ENCODE measurements at regions not wholly inside any gene's neighbourhood (a gene's known extent, or its start where the extent isn't known, plus 50 kb on each side); places are given as distances from the start of the nearest gene placed in this dataset.

DNA sequence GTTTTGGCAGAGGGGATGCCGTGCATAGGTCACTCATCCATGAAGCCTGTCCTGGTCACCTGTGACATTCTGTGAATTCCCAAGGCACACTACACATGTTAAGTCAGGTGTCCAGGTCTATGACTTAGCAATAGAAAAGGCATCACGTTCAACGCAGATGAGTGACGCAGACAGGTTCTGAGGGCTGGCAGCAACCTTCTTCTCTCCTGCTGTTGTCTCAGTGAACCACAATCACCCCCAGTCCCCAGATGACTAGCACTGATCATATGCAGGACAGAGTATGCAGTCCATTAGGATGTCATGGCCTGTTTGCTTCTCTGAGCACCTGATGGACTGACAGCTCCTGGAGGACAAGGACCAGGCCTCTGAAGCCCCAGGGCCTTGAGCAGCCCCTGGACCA, 157.8 kb upstream of the KAZN start:
- TF ChIP-seq CTCF (IDR thresholded peaks at IDR 0.05; ENCODE audit: extremely low read depth, missing control alignments), result no peak
- no peak for DNase-seq (ENCODE audit: low spot score)

- no peak for DNase-seq (ENCODE audit: low spot score)
- TF ChIP-seq CTCF (IDR thresholded peaks at IDR 0.05; ENCODE audit: extremely low read depth, missing control alignments), result no peak
Measured at GRCh38 chr1:14441302-14441741, 157.2 kb upstream of the KAZN start.

DNA sequence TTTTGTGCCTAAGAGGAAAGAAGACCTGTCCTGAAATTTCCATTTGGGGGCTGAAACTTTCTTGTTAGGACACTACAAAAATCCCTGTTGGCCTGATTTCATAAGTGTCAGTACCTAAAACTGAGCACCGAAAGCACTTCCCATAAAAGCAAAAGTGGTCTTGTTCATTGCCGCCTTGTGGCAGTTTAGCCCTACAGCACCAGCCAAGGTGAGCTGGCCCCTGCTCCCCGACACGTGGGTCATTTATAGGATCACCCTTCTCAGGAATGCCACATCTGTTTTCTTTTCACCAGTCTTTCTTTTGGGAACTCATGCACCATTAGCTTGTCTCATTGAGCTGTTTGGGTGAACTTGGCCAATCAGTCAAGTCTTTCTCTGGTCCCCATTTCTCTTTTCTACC, 155.8 kb upstream of the KAZN start:
- TF ChIP-seq CTCF (IDR thresholded peaks at IDR 0.05; ENCODE audit: extremely low read depth, missing control alignments), result no peak
- DNase-seq (ENCODE audit: low spot score), result no peak

DNA sequence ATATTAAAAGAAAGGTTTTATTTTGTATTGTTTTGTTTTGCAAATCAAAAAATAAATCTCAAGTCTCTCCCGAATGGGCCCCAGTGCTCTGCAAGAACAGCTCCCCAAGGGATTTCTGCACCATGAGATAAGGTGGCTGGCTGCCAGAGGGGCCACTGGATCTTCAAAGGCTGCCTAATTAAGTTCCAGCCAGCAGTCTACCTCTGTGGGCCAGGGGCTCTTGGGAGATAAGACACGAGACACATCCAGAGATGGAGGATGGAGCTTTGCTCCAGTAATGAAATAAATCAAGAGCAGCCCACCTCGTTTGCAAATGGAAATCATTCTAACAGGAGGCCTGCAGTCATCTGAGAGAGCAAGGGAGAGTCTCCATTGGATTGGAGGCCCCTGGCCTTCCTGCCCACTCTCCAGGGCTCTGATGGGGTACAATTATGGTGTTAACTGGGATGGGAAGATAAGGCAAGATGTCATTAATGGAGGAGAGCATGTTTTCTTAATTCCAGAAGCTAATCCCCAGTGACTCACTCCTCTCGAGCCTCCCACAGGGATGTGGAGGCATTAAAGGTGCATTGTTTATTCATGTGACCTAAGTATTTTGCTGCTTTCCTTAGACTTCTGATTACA, 155.2 kb upstream of the KAZN start:
- TF ChIP-seq CTCF (IDR thresholded peaks at IDR 0.05; ENCODE audit: extremely low read depth, missing control alignments), result no peak
- DNase-seq (ENCODE audit: low spot score), result no peak

DNA sequence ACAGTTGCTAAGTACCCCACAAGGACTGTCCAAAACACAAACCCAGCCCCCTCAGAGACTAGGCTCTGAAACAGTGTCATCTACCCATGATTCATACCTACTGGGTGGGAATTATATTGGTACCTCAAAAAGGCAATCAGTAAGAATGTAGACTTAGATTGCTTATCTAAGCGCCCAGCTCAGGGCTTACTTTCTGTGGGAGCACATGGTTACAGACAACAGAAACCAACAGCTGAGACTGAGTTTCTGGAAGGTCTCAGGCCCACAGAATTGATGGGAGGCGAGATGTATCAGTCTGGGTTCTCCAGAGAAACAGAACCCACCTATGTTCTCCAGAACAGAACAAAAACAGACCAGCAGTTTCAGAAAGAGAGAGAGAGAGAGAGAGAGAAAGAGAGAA, 147.3 kb upstream of the KAZN start:
- no peak for TF ChIP-seq CTCF (IDR thresholded peaks at IDR 0.05; ENCODE audit: extremely low read depth, missing control alignments)
- no peak for DNase-seq (ENCODE audit: low spot score)

DNA sequence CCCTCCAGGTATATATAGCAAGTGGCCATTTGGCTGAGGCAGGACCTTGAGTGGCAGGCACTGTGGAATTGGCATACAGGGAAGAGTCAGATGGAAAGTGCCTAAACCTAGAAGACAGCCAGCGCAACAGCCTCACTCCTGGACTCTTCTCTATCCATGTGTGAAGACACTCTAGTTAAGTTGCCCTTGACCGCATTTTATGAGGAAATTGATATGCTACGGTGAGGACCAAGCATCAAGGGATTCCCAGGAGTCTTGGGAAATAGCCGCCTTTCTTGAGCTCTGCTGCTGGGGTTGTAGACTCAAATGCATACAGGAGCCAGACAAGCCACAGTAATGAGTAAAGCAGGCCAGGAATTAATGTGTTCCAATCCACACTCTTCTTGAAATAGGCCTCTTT, 145.9 kb upstream of the KAZN start:
- TF ChIP-seq CTCF (IDR thresholded peaks at IDR 0.05; ENCODE audit: extremely low read depth, missing control alignments), result no peak
- DNase-seq (ENCODE audit: low spot score), result no peak

- no peak for DNase-seq (ENCODE audit: low spot score)
- TF ChIP-seq CTCF (IDR thresholded peaks at IDR 0.05; ENCODE audit: extremely low read depth, missing control alignments), result no peak
Measured at GRCh38 chr1:14460173-14460572, 138.3 kb upstream of the KAZN start.
